Naive thymus-derived CD8-positive, alpha-beta T cell (primary cell): ENCODE measurements at regions not wholly inside any gene's neighbourhood (a gene's known extent, or its start where the extent isn't known, plus 50 kb on each side); places are given as distances from the start of the nearest gene placed in this dataset.

Source experiments
- ATAC-seq, 2 donors: fragments of 150-1000 bp; cut with Tn5 transposase in 1 of 2; sonication (Bioruptor Pico), chemical (Tn5 transposase) in 1 of 2; 1 replicate in 1 of 2; 2 replicates in 1 of 2; pipeline ENCODE4 v1.10.0; 2021; ENCODE audit warnings: mild to moderate bottlenecking in 2 of 2, moderate library complexity in 2 of 2
- POLR2A ChIA-PET: fragments of 350-600 bp; sonication (Branson Sonifier 250); formaldehyde crosslinking; loops from one replicate; lab custom pipeline; 2021; ENCODE audit warnings: antibody characterized with exemption; lab: Charles Lee
- DNase-seq, 10 donors: peaks; one replicate each; pipeline versions ENCODE4 v3.0.0 to v3.0.0-alpha.2; 2020 to 2022
- H3K27ac Mint-ChIP-seq, 10 donors: one replicate each; pipeline ENCODE4 v1.8.0; 2020 to 2022; ENCODE audit warnings: mild to moderate bottlenecking in 10 of 10, mixed read lengths in 10 of 10, moderate library complexity in 4 of 10, inconsistent platforms in 1 of 10
- H3K27me3 Mint-ChIP-seq, 5 donors: one replicate each; pipeline ENCODE4 v1.8.0; 2021 to 2022; ENCODE audit warnings: mixed read lengths in 5 of 5
- H3K36me3 Mint-ChIP-seq, 3 donors: one replicate each; pipeline ENCODE4 v1.8.0; 2020 to 2022; ENCODE audit warnings: mixed read lengths in 3 of 3, mild to moderate bottlenecking in 2 of 3, inconsistent platforms in 1 of 3
- H3K4me1 Mint-ChIP-seq, 4 donors: one replicate each; pipeline ENCODE4 v1.8.0; 2021 to 2022; ENCODE audit warnings: mixed read lengths in 4 of 4
- H3K4me3 Mint-ChIP-seq, 10 donors: one replicate each; pipeline ENCODE4 v1.8.0; 2020 to 2022; ENCODE audit warnings: mild to moderate bottlenecking in 10 of 10, mixed read lengths in 10 of 10, moderate library complexity in 6 of 10, inconsistent platforms in 1 of 10
- H3K9me3 Mint-ChIP-seq, 9 donors: one replicate each; pipeline ENCODE4 v1.8.0; 2020 to 2022; ENCODE audit warnings: mixed read lengths in 9 of 9, mild to moderate bottlenecking in 3 of 9, inconsistent platforms in 1 of 9, moderate library complexity in 1 of 9

- ATAC-seq, result no peak
- no peaks in the 10 kb centered on the region for H3K36me3 Mint-ChIP-seq
- no peak for DNase-seq
- no peaks in the 10 kb centered on the region for H3K4me1 Mint-ChIP-seq
- POLR2A ChIA-PET, result no interaction called here
- peaks cover 0 to 6% (median 0%) of the 10 kb centered on the region in 5 donors for H3K27me3 Mint-ChIP-seq
- peaks cover 0 to 4% (median 0%) of the 10 kb centered on the region in 9 donors for H3K9me3 Mint-ChIP-seq
- H3K27ac Mint-ChIP-seq, result no peak overlapping the region
- H3K4me3 Mint-ChIP-seq, result no peak overlapping the region
Measured at GRCh38 chr18:78542204-78542603, 437.4 kb upstream of the SALL3 start.

GRCh38 chr18:78543201-78543725 lies 436.4 kb upstream of the SALL3 start:
- peaks cover 0 to 6% (median 0%) of the 10 kb centered on the region in 5 donors for H3K27me3 Mint-ChIP-seq
- H3K36me3 Mint-ChIP-seq, result no peaks in the 10 kb centered on the region
- H3K4me3 Mint-ChIP-seq, result no peak overlapping the region
- no peaks in the 10 kb centered on the region for H3K4me1 Mint-ChIP-seq
- DNase-seq (no peak), ATAC-seq (no peak)
- POLR2A ChIA-PET, result no interaction called here
- peaks cover 0 to 4% (median 0%) of the 10 kb centered on the region in 9 donors for H3K9me3 Mint-ChIP-seq
- no peak overlapping the region for H3K27ac Mint-ChIP-seq

GRCh38 chr18:78546281-78546680 lies 433.3 kb upstream of the SALL3 start:
- POLR2A ChIA-PET, result no interaction called here
- no peak overlapping the region for H3K4me3 Mint-ChIP-seq
- no peaks in the 10 kb centered on the region for H3K4me1 Mint-ChIP-seq
- DNase-seq, result no peak
- no peak for ATAC-seq
- peaks cover 0 to 14% (median 0%) of the 10 kb centered on the region in 9 donors for H3K9me3 Mint-ChIP-seq
- no peak overlapping the region for H3K27ac Mint-ChIP-seq
- H3K27me3 Mint-ChIP-seq, result peaks cover 3 to 20% (median 7%) of the 10 kb centered on the region in 5 donors
- H3K36me3 Mint-ChIP-seq, result no peaks in the 10 kb centered on the region

- H3K27ac Mint-ChIP-seq, result no peak overlapping the region
- peaks cover 3 to 13% (median 7%) of the 10 kb centered on the region in 5 donors for H3K27me3 Mint-ChIP-seq
- peaks cover 0 to 14% (median 0%) of the 10 kb centered on the region in 9 donors for H3K9me3 Mint-ChIP-seq
- no peak overlapping the region for H3K4me3 Mint-ChIP-seq
- H3K36me3 Mint-ChIP-seq, result no peaks in the 10 kb centered on the region
- DNase-seq, result no peak
- POLR2A ChIA-PET, result no interaction called here
- no peaks in the 10 kb centered on the region for H3K4me1 Mint-ChIP-seq
- no peak for ATAC-seq
Measured at GRCh38 chr18:78547817-78548216, 431.8 kb upstream of the SALL3 start.

- H3K27me3 Mint-ChIP-seq, result peaks cover 3 to 13% (median 7%) of the 10 kb centered on the region in 5 donors
- H3K27ac Mint-ChIP-seq, result no peak overlapping the region
- H3K4me1 Mint-ChIP-seq, result no peaks in the 10 kb centered on the region
- no peaks in the 10 kb centered on the region for H3K36me3 Mint-ChIP-seq
- H3K9me3 Mint-ChIP-seq, result peaks cover 0 to 16% (median 0%) of the 10 kb centered on the region in 9 donors
- no peak for ATAC-seq
- POLR2A ChIA-PET, result no interaction called here
- H3K4me3 Mint-ChIP-seq, result no peak overlapping the region
- no peak for DNase-seq
Measured at GRCh38 chr18:78548261-78549058, 431.2 kb upstream of the SALL3 start.

- H3K27me3 Mint-ChIP-seq, result peaks cover 3 to 13% (median 7%) of the 10 kb centered on the region in 5 donors
- POLR2A ChIA-PET, result no interaction called here
- peaks cover 0 to 29% (median 10%) of the 10 kb centered on the region in 9 donors for H3K9me3 Mint-ChIP-seq
- no peak for ATAC-seq
- DNase-seq, result no peak
- no peaks in the 10 kb centered on the region for H3K36me3 Mint-ChIP-seq
- no peak overlapping the region for H3K27ac Mint-ChIP-seq
- H3K4me1 Mint-ChIP-seq, result no peaks in the 10 kb centered on the region
- H3K4me3 Mint-ChIP-seq, result no peak overlapping the region
Measured at GRCh38 chr18:78549971-78550370, 429.6 kb upstream of the SALL3 start.

- no peak for DNase-seq
- peaks cover 0 to 3% (median 0%) of the 10 kb centered on the region in 5 donors for H3K27me3 Mint-ChIP-seq
Measured at GRCh38 chr18:78554944-78555608, 424.5 kb upstream of the SALL3 start.

GRCh38 chr18:78557371-78557770 lies 422.2 kb upstream of the SALL3 start:
- no peak overlapping the region for H3K27ac Mint-ChIP-seq
- H3K4me1 Mint-ChIP-seq, result no peaks in the 10 kb centered on the region
- POLR2A ChIA-PET, result no interaction called here
- no peak for ATAC-seq
- peaks cover 0 to 28% (median 19%) of the 10 kb centered on the region in 9 donors for H3K9me3 Mint-ChIP-seq
- no peak overlapping the region for H3K4me3 Mint-ChIP-seq
- no peak for DNase-seq
- peaks cover 0 to 4% (median 0%) of the 10 kb centered on the region in 5 donors for H3K27me3 Mint-ChIP-seq
- H3K36me3 Mint-ChIP-seq, result no peaks in the 10 kb centered on the region

More at GRCh38 chr18:78554944-78555608, 424.5 kb upstream of the SALL3 start:
- POLR2A ChIA-PET, result no interaction called here
- Mint-ChIP-seq H3K4me3 (no peak overlapping the region), H3K27ac (no peak overlapping the region), H3K4me1 (no peaks in the 10 kb centered on the region), H3K9me3 (peaks cover 0 to 28% (median 19%) of the 10 kb centered on the region in 9 donors), H3K36me3 (no peaks in the 10 kb centered on the region)
- ATAC-seq, result no peak

GRCh38 chr18:78558101-78558810 lies 421.4 kb upstream of the SALL3 start:
- POLR2A ChIA-PET, result no interaction called here
- Mint-ChIP-seq H3K4me3 (no peak overlapping the region), H3K27me3 (peaks cover 0 to 6% (median 0%) of the 10 kb centered on the region in 5 donors), H3K27ac (no peak overlapping the region), H3K9me3 (peaks cover 0 to 28% (median 19%) of the 10 kb centered on the region in 9 donors), H3K4me1 (no peaks in the 10 kb centered on the region), H3K36me3 (no peaks in the 10 kb centered on the region)
- DNase-seq (no peak), ATAC-seq (no peak)

GRCh38 chr18:78558948-78559347 lies 420.7 kb upstream of the SALL3 start:
- Mint-ChIP-seq H3K27me3 (peaks cover 0 to 8% (median 0%) of the 10 kb centered on the region in 5 donors), H3K36me3 (no peaks in the 10 kb centered on the region), H3K27ac (no peak overlapping the region), H3K4me1 (no peaks in the 10 kb centered on the region), H3K9me3 (peaks cover 0 to 27% (median 19%) of the 10 kb centered on the region in 9 donors), H3K4me3 (no peak overlapping the region)
- POLR2A ChIA-PET, result no interaction called here
- ATAC-seq (no peak), DNase-seq (no peak)

GRCh38 chr18:78559584-78559983 lies 420.0 kb upstream of the SALL3 start:
- Mint-ChIP-seq H3K4me3 (no peak overlapping the region), H3K27ac (no peak overlapping the region), H3K9me3 (peaks cover 0 to 20% (median 13%) of the 10 kb centered on the region in 9 donors), H3K27me3 (peaks cover 0 to 12% (median 4%) of the 10 kb centered on the region in 5 donors), H3K36me3 (no peaks in the 10 kb centered on the region), H3K4me1 (no peaks in the 10 kb centered on the region)
- no peak for DNase-seq
- no peak for ATAC-seq
- POLR2A ChIA-PET, result no interaction called here

- no peak overlapping the region for H3K27ac Mint-ChIP-seq
- H3K4me1 Mint-ChIP-seq, result no peaks in the 10 kb centered on the region
- peaks cover 0 to 11% (median 0%) of the 10 kb centered on the region in 9 donors for H3K9me3 Mint-ChIP-seq
- H3K36me3 Mint-ChIP-seq, result no peaks in the 10 kb centered on the region
- POLR2A ChIA-PET, result no interaction called here
- DNase-seq (no peak), ATAC-seq (no peak)
- peaks cover 0 to 21% (median 8%) of the 10 kb centered on the region in 5 donors for H3K27me3 Mint-ChIP-seq
- H3K4me3 Mint-ChIP-seq, result no peak overlapping the region
Measured at GRCh38 chr18:78561757-78562510, 417.7 kb upstream of the SALL3 start.
